Hindlimb muscle (tissue), 1 donor: ENCODE measurements at regions not wholly inside any gene's neighbourhood (a gene's known extent, or its start where the extent isn't known, plus 50 kb on each side); places are given as distances from the start of the nearest gene placed in this dataset.

Source experiments
- DNase-seq: peaks from one replicate; pipeline ENCODE4 v3.0.0-alpha.2; 2013

- peak; percentile 36 for DNase-seq
These were observed 268.2 kb downstream of the PTEN start for GRCh38 chr10:88131511-88132139.

GRCh38 chr10:88136712-88137111 lies 273.3 kb downstream of the PTEN start:
- DNase-seq, result no peak

- no peak for DNase-seq
These were observed 275.0 kb downstream of the PTEN start for GRCh38 chr10:88138319-88138848.

- DNase-seq, result peak; percentile 23
These were observed 283.8 kb downstream of the PTEN start for GRCh38 chr10:88147000-88147798.

- no peak for DNase-seq
These were observed 286.5 kb downstream of the PTEN start for GRCh38 chr10:88149906-88150305.

- no peak for DNase-seq
These were observed 286.9 kb downstream of the PTEN start for GRCh38 chr10:88150339-88150738.

- no peak for DNase-seq
These were observed 289.3 kb downstream of the PTEN start for GRCh38 chr10:88152728-88153133.

- DNase-seq, result no peak
These were observed 291.3 kb downstream of the PTEN start for GRCh38 chr10:88154596-88155250.

GRCh38 chr10:88156341-88156740 lies 292.9 kb downstream of the PTEN start:
- DNase-seq, result no peak

- peak; percentile 47 for DNase-seq
These were observed 294.6 kb downstream of the PTEN start for GRCh38 chr10:88157981-88158465.

GRCh38 chr10:88158526-88159122 lies 295.2 kb downstream of the PTEN start:
- no peak for DNase-seq

GRCh38 chr10:88159127-88159829 lies 295.9 kb downstream of the PTEN start:
- DNase-seq, result no peak

GRCh38 chr10:88161070-88161469 lies 297.6 kb downstream of the PTEN start:
- DNase-seq, result no peak

- DNase-seq, result no peak
These were observed 298.3 kb downstream of the PTEN start for GRCh38 chr10:88161756-88162155.

GRCh38 chr10:88162852-88163251 lies 299.4 kb downstream of the PTEN start:
- no peak for DNase-seq

- no peak for DNase-seq
These were observed 300.1 kb downstream of the PTEN start for GRCh38 chr10:88163572-88163971.

GRCh38 chr10:88164471-88164870 lies 301.0 kb downstream of the PTEN start:
- no peak for DNase-seq

- DNase-seq, result no peak
These were observed 302.4 kb downstream of the PTEN start for GRCh38 chr10:88165849-88166271.

- no peak for DNase-seq
These were observed 305.0 kb downstream of the PTEN start for GRCh38 chr10:88168171-88169036.

- no peak for DNase-seq
These were observed 305.6 kb downstream of the PTEN start for GRCh38 chr10:88169037-88169319.

- DNase-seq, result no peak
These were observed 307.2 kb downstream of the PTEN start for GRCh38 chr10:88170628-88171027.
